Fibroblast of skin of right quadriceps (primary cell): ENCODE measurements at regions not wholly inside any gene's neighbourhood (a gene's known extent, or its start where the extent isn't known, plus 50 kb on each side); places are given as distances from the start of the nearest gene placed in this dataset.
A peak's percentile ranks its signal among the peaks of the same experiment; 100 is the strongest.

ENCODE experiments used
- DNase-seq: peaks from one replicate; pipeline ENCODE4 v3.0.0-alpha.2; 2013

GRCh38 chr9:96183751-96184150 is 118.2 kb downstream of the HSD17B3 start:
- no peak for DNase-seq

GRCh38 chr9:96178153-96178552 is 123.8 kb downstream of the HSD17B3 start:
- no peak for DNase-seq

GRCh38 chr9:96177719-96178028 is 124.3 kb downstream of the HSD17B3 start:
- no peak for DNase-seq

GRCh38 chr9:96177005-96177718 is 124.8 kb downstream of the HSD17B3 start:
- no peak for DNase-seq

- no peak for DNase-seq
Measured at GRCh38 chr9:96175796-96176195, 126.2 kb downstream of the HSD17B3 start.

- DNase-seq, result no peak
Measured at GRCh38 chr9:96175001-96175400, 127.0 kb downstream of the HSD17B3 start.

GRCh38 chr9:96174371-96174770 is 127.6 kb downstream of the HSD17B3 start:
- no peak for DNase-seq

- no peak for DNase-seq
Measured at GRCh38 chr9:96173640-96174039, 128.3 kb downstream of the HSD17B3 start.

- no peak for DNase-seq
Measured at GRCh38 chr9:96172797-96173196, 129.2 kb downstream of the HSD17B3 start.

- no peak for DNase-seq
Measured at GRCh38 chr9:96171728-96172127, 130.2 kb downstream of the HSD17B3 start.

- DNase-seq, result no peak
Measured at GRCh38 chr9:96169901-96170300, 132.1 kb downstream of the HSD17B3 start.

- peak; percentile 21 for DNase-seq
Measured at GRCh38 chr9:96169484-96169883, 132.5 kb downstream of the HSD17B3 start.

GRCh38 chr9:96168882-96169281 is 133.1 kb downstream of the HSD17B3 start:
- no peak for DNase-seq

- DNase-seq, result no peak
Measured at GRCh38 chr9:96167011-96167410, 135.0 kb downstream of the HSD17B3 start.

GRCh38 chr9:96164268-96164683 is 137.7 kb downstream of the HSD17B3 start:
- no peak for DNase-seq

- no peak for DNase-seq
Measured at GRCh38 chr9:96163712-96164111, 138.3 kb downstream of the HSD17B3 start.

GRCh38 chr9:96163161-96163560 is 138.8 kb downstream of the HSD17B3 start:
- DNase-seq, result no peak

GRCh38 chr9:96161819-96162218 is 140.2 kb downstream of the HSD17B3 start:
- no peak for DNase-seq

GRCh38 chr9:96160866-96161265 is 141.1 kb downstream of the HSD17B3 start:
- no peak for DNase-seq

- no peak for DNase-seq
Measured at GRCh38 chr9:96160168-96160567, 141.8 kb downstream of the HSD17B3 start.

- DNase-seq, result no peak
Measured at GRCh38 chr9:96159596-96159995, 142.4 kb downstream of the HSD17B3 start.

GRCh38 chr9:96158909-96159575 is 142.9 kb downstream of the HSD17B3 start:
- DNase-seq, result no peak

- DNase-seq, result no peak
Measured at GRCh38 chr9:96158147-96158546, 143.8 kb downstream of the HSD17B3 start.

GRCh38 chr9:96157675-96158074 is 144.3 kb downstream of the HSD17B3 start:
- DNase-seq, result no peak
